Hematopoietic multipotent progenitor cell treated with erythropoietin and hydrocortisone succinate and interleukin-3 and kit ligand, for 17 days (in vitro differentiated cells): ENCODE measurements at regions not wholly inside any gene's neighbourhood (a gene's known extent, or its start where the extent isn't known, plus 50 kb on each side); places are given as distances from the start of the nearest gene placed in this dataset.

Experiments used
- DNase-seq: peaks from one replicate; pipeline ENCODE4 v3.0.0-alpha.2; 2015; ENCODE audit warnings: low spot score

DNA sequence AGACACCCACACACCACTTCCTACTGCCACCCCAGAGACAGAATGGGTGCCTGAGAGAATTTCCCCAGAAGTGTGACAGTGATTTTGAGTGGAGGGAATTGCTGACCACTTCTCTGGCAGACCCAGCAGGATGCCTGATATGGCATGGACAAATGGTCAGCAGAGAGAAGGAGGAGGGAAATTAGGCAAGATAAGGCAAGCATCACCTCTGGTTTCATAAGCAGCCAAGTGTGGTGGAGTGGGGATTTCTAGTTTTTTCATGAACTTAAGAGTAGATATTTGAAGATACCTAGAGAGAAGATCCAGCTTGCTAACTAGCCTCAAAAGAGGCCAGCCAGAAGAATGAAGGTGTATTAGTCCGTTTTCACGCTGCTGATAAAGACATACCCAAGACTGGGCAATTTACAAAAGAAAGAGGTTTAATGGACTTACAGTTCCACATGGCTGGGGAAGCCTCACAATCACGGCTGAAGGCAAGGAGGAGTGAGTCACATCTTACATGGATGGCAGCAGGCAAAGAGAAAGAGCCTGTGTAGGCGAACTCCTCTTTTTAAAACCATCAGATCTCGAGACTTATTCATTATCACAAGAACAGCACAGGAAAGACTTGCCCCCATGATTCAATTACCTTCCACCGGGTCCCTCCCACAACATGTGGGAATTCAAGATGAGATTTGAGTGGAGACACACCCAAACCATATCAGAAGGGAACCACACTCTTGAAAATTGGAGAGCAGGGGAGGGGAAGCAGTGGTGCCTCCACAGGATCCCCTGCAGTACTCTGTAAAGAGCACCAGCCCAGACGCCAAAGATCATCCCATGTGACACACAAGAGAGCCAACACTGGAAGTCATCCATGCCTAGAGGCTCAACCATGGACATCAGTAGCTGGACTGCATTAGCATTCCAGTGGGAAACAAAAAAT, 64.2 kb downstream of the RBM43 start:
- DNase-seq, result no peak

DNA sequence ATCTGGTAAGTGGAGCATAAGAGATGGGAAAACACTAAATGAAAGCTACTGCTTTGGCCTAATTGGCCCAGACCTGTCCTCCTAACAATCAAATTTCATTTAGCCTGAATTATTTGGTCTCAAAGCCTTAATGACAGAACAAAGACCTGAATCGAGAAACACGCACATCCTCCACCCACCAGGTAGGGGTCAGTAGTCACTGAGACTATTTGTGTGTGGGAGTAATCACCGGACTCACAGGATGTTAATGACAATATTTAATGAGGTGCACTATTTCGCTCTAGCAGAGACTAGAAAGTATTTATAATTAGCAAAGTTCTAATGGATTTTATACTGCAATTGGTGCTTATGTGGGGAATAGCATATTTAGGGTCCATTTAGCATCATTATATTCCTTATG, 68.1 kb downstream of the RBM43 start:
- no peak for DNase-seq

- DNase-seq, result no peak
These were observed 69.0 kb downstream of the RBM43 start for GRCh38 chr2:151192681-151193080.

DNA sequence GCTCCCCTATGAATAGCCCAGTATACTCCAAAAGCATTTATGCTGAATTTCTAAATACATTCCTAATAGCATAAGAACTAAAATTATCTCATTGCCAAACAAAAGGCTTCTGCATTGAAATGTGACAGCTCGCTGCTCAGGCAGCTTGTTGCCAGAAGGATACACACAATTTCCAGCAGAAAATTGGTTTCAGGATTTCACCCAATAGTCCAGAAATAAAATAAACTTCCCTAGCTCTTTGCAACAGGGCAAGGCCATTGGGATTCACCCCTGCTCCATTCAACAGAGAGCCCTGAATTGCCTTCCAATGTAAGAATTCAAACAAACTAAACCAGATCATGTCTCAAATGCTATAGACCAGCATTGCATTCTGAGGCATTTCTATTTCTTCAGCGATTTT, 70.7 kb downstream of the RBM43 start:
- DNase-seq, result no peak

DNA sequence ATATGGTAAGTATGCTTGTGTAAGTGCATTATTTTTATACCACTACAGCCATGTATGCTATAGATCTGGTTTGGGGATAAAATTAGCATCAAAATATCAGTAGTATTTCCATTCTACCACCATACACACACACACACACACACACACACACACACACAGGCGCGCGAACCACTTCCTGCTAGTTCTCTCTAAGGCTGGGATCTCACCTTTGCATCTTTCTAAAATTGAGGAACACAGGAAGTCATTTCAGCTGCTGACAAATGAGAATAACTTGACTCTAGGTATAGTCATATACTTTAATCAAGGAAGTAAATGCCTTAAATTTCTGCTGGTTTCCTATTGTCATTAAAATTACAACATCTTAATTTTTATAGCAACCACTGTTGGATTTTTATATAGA, 72.5 kb downstream of the RBM43 start:
- no peak for DNase-seq

DNA sequence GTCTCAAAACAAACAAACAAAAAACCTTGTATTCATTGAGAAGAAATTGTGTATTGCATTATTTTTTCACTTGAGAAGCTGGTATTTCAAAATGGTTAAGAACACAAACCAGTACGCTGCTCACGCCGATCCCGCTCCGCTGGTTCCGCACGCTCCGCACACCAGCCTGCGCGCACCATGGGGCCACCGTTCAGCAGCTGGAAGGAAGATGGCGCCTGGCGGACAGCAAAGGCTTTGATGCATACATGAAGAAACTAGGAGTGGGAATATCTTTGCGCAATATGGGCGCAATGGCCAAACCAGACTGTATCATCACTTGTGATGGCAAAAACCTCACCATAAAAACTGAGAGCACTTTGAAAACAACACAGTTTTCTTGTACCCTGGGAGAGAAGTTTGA, 75.7 kb downstream of the RBM43 start:
- DNase-seq, result no peak

GRCh38 chr2:151182899-151183809, 78.5 kb downstream of the RBM43 start:
- DNase-seq, result no peak

DNA sequence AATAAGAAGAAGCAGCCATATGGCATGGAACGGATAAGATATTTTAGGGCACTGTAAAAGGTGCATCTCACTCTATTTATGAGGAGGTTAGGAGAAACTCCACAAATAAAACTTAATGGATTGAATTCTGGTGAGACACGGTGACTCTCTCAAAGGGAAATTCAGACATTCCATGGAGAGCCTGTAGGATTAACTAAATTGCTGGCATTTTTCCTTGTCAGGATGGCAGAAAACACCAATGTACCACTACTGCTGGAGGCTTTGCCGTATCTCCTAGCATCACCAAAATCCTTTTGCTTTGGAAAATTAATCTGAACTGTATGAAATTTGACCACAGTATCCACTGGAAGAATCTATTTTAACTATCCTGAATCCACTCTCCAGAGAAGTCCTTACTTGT, 79.3 kb downstream of the RBM43 start:
- no peak for DNase-seq

DNA sequence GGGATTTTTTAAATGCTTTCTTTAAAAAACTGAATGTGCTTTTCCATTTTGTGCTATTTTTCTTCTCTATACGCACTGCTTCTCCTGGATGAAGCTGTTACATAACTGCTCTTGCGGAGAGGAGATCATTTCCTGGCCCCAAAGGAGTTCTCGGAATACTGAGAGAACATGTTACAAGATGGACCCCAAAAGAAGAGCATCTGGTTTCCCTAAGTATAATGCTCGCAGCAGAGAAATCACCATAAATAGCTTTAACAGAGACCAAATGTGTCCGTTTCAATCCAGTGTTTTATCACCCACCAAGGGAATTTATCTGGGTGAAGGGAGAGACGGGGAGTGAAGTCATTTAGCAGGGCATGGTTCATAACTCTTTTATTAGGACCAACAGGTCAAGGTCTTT, 80.1 kb downstream of the RBM43 start:
- no peak for DNase-seq

DNA sequence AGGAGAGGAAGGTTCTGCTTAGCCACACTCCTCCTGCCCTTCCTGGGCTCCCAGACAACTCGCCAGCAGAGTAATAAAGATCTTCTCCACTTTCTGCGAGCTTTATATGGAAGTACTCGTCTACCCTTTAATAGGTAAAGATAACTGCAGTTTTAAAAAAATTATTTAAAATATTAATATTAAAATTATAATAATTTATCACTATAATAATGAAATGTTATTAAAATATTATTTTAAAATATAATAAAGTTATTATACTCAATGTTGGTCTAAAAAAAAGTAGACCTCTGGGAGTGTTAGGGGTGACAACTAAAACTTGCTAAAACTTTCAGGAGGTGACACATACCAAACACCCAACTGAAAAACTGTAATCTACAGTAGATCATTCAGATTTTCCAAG, 81.5 kb downstream of the RBM43 start:
- no peak for DNase-seq

- no peak for DNase-seq
These were observed 83.5 kb downstream of the RBM43 start for GRCh38 chr2:151178207-151178606.

DNA sequence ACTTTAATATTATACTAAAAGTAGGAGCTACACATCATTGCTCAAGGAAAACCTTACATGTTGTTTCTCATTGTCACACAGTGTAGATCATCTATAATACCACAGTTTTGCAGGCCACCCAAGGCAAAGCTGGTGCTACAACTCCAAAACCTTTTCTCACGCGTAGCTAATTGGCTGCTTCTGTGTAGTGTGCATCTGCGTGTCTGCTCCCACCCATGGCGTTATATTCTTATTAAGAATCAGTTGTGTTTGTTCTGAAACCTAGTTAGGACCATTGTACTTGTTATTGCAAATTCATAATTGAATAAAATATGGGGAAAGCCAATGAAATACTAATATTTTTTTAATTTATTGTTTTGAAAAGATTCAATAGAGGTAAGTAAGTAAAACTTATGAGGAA, 83.9 kb downstream of the RBM43 start:
- no peak for DNase-seq

DNA sequence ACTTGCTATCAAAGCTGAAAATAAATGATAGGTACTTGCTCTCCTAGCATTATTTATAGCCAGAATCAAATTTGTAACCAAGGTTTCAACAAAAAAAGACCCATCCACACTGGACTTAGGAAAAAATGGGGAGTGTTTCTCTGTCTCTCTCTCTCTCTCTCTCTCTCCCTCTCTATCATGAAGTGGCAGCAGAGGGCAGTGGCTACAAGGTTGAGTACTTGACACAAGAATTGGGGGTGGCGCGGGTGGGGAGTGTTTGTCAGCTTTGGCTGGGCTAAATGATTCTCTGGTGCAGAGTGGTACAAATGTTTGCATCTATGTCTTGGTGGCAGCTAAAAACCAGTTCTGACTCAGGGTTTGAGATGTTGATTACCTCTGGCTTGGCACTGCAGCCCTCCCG, 85.0 kb downstream of the RBM43 start:
- no peak for DNase-seq

- no peak for DNase-seq
These were observed 85.8 kb downstream of the RBM43 start for GRCh38 chr2:151175864-151176263.

DNA sequence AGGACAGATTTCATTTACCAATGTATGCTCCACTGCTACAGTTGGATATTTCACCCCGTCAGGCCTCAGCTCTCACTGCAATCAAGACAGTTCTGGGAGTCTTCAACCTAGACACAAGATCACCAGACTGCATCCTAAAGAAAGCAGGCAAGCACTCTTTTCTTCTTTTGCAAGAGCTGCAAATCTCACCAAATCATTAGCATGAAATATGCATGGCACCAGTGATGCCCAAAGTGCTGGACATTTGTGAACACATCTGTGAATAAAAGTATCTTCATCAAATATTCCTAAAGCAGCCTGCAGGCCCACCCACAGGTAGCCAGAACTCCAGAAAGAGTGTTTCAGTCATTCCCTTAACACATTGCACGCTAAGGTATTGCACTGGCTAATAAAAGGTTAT, 87.5 kb downstream of the RBM43 start:
- DNase-seq, result no peak

GRCh38 chr2:151171186-151171585, 90.5 kb downstream of the RBM43 start:
- no peak for DNase-seq

DNA sequence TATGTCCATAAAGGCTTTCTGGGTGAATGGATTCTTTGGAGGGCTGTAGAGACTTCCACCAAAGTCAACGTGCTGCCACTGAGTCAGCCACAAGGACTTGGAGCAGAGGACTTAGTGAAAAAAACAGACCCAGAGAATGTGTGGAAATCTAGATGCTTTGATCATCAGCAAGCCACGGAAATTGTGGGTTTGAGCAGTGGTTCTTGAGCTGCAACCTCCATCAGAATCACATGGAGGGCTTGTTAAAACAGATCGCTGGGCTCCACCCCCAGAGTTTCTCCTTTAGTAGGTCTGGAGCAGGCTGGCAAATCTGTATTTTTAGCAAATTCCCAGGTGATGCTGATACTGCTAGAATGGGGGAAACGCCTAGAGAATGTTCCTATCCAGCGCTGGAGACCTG, 95.3 kb downstream of the RBM43 start:
- no peak for DNase-seq

GRCh38 chr2:151165105-151165684, 96.5 kb downstream of the RBM43 start:
- DNase-seq, result no peak

DNA sequence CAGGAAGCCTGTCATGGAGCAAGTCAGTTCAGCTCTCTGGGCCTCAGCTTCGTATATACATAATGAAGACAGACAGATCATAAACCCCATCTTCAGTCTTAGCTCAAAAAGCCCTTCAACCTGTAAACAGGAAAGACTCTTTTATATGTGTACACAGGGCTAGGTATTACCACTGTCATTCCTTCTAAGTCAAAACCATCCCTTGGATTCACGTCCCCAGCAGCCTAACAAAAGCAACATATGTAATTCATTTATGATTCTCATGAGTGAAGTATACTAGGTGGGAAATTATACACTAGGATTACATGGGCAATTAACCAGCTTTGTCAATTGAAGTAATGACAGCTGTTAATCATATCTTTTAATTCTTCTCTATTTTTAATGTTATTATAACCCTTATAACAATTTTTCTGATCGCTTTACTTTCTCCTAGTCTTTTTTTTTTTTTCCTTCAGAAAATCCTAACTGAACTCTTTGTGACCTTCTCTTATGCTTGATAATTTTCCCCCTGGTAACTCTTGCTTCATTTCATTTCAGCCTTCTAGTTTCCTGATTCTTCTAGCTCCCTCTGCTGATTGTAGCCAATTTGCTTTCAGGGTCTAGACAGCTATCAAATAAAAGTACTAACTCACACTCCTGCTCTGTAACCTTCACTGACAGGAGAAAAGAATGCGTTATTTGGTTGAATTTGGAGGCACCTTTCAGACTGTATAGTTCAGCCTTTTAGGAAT, 99.7 kb downstream of the RBM43 start:
- no peak for DNase-seq

DNA sequence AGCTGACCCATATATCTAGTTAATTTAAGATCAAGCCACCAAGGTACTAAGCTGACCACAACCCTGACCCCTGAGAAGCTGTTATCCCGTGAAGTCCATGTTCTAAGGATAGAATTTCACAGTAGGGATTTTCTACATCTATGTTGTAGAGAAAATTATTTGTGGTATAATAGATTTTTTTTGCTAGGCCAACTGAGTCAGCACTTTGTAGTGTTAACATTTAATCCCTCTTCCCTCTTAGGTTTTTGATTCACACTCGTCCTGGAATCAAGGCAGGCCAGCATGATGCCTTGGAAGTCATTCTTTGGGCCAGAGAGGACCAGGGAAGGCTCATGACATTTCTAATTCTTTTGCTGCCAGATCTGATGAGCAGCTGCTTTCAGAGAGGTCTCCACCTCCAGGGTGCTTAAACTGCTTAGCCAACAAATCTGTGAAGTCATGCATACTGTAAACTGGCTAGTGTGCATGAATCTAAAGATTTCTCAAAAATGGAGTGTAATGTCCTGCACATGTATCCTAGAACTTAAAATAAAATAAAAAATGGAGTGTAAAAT, 102.5 kb downstream of the RBM43 start:
- no peak for DNase-seq

DNA sequence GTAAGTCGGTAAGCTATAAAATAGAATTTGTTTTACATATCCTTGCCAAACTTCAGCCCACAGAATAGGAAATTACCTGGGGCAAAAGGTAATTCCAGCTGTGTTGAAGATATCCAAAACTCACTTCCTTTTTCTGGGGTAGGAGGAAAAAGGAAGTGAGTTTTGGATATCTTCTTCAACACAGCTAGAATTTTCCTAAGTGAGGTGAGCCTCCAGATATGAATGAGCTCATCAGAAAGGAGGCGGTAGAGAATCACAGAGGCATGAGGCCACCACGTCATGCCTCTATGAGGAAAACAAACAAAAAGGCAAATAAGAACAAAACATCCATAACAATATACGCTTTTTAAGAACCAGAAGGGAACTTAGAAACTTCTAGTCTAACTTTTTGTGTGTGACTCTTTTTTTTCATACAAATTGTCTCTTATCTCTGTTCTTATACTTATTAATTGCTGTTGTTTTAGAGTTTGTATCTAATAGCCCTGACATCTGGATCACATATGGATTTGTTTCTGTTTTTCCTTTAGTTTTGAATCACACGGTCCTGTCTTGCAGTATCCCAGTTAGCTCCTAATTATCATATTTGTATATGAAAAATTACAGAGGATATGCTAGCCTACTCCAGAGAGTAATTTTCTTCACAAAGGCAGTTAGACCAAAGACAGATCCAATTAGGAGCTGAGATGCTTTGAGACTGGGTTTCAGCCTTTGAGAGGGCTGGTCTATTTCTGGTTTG, 104.5 kb downstream of the RBM43 start:
- no peak for DNase-seq
